ENCODE measurements at regions not wholly inside any gene's neighbourhood (a gene's known extent, or its start where the extent isn't known, plus 50 kb on each side); places are given as distances from the start of the nearest gene placed in this dataset.

DNA sequence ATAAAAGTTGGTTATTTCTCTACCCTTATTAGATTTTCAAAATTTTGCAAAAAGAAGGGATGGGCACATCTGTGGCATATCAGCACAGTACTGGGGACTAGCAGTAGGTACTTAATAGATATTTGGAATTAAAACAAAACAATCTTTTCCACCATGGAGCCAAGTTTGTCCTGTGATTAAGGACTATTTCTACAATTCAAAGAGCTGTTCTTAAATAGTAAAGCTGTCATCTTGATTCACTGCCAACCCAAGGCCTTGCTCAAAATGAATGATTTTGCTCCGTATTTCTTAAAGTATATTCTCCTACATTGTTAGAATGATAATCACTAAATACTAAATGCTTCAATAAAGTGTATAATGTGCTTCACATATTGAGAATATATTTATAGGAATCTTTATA is 169.9 kb downstream of the S1PR1 start:
- ChIA-PET POLR2A (no interaction called here), CTCF (interaction anchor here (0.6 kb wide), 1 partner anchor 578 kb away, joined by 3 read pairs; no protein-coding TSS in a partner anchor)
- DNase-seq (ENCODE audit: low read depth, low spot score) = no peak
- H3K4me3 ChIP-seq (ENCODE audit: low read depth, low read length) = no peak overlapping the region
- TF ChIP-seq, protein P1, sequence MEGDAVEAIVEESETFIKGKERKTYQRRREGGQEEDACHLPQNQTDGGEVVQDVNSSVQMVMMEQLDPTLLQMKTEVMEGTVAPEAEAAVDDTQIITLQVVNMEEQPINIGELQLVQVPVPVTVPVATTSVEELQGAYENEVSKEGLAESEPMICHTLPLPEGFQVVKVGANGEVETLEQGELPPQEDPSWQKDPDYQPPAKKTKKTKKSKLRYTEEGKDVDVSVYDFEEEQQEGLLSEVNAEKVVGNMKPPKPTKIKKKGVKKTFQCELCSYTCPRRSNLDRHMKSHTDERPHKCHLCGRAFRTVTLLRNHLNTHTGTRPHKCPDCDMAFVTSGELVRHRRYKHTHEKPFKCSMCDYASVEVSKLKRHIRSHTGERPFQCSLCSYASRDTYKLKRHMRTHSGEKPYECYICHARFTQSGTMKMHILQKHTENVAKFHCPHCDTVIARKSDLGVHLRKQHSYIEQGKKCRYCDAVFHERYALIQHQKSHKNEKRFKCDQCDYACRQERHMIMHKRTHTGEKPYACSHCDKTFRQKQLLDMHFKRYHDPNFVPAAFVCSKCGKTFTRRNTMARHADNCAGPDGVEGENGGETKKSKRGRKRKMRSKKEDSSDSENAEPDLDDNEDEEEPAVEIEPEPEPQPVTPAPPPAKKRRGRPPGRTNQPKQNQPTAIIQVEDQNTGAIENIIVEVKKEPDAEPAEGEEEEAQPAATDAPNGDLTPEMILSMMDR (IDR thresholded peaks at IDR 0.05; ENCODE audit: insufficient read depth, low read length, missing control alignments) = no peak

DNA sequence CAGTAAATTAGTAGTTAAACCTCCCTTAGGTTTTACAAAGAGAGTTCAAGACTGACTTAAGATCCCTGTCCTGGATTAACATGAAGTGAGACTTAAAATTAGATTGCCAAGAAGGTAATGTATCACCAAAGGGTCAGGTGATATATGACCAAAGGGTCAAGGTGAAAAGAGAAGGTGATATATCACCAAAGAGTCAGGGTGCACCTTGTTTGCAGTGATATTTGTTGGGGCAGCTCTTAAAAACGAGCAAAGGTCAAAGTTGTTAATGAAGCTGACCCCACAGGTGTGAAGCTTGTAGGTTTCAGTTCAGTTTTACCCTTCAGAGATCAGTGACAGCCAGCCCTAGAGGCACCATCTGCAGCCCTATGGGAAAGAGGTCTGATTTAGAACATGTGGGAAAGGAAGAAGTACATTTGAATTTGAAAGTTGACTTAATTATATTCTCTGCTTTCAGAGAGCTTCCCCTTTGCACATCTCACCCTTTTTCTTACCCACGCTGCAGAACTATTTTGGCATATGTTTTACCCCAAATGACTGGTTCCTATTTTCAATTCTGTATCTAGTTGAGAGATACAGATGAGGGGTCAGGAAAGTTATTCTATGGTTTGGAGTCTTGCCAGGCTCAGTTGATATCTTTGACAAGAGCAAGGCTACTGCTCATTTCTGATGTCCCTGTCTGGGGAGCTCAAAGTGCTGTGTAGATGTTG is 170.8 kb downstream of the S1PR1 start:
- ChIA-PET CTCF (no interaction called here), POLR2A (no interaction called here)
- H3K4me3 ChIP-seq (ENCODE audit: low read depth, low read length) = no peak overlapping the region
- no peak for DNase-seq (ENCODE audit: low read depth, low spot score)
- TF ChIP-seq, protein P1 (IDR thresholded peaks at IDR 0.05; ENCODE audit: insufficient read depth, low read length, missing control alignments) = no peak

DNA sequence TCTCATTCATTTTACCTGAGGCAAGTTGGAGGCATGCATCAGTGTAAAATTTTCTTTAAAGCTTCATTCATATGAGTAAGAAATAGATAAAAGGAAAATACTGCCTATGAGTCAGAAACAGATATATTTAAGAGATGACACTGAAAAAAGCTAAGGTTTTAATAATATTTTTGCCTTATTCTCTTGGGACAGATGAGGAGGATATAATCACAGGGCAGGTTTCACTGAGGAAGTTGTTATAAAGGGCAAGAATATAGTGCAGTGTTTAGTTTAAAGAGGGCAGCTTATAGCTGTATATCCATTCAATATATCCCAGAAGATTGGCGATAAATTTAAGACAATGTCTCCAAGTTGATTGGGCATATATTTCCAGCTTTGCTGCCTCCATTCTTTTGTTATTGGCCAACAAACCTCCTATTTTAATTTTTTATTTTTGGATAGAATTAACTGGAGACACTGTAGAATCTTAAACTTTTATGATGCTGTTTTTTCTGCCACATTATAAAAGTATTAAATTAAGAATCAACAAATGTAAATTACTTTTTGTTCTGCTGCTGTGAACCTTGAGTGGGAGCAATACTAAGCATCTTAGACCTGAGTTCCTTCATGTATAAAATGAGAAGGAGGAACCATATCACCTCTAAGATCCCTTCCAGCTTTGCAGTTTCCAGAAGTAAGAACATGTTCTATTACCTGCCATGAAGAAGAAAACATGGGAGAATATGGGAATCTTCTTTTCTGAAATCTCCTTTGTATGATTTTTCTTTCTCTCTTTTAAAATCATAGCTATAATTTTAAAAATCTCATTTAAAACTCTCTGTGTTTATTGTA is 171.6 kb downstream of the S1PR1 start:
- POLR2A ChIA-PET = no interaction called here
- no peak for DNase-seq (ENCODE audit: low read depth, low spot score)
- no peak overlapping the region for H3K4me3 ChIP-seq (ENCODE audit: low read depth, low read length)
- TF ChIP-seq, protein P1 (IDR thresholded peaks at IDR 0.05; ENCODE audit: insufficient read depth, low read length, missing control alignments) = no peak
- CTCF ChIA-PET = no interaction called here

DNA sequence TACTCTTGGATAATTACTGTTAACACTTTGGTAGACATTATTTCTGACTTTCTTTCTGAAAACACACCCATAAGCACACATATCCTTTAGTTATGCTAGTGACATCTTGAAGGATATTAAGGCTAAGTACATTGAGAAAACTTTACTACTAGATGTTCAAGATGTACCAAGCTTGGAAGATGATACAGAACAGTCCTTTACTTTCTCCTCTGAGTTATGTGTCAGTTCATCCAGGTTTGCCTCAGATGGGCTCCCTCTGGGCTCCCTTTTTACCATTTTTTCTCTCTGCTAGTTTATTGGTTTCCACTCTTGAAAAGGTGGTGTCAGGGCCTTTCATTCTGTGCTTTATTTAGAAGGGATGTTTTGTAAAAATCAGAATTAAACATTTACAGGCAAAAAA is 172.3 kb downstream of the S1PR1 start:
- TF ChIP-seq, protein P1 (IDR thresholded peaks at IDR 0.05; ENCODE audit: insufficient read depth, low read length, missing control alignments) = no peak
- no peak for DNase-seq (ENCODE audit: low read depth, low spot score)
- ChIA-PET POLR2A (no interaction called here), CTCF (no interaction called here)
- no peak overlapping the region for H3K4me3 ChIP-seq (ENCODE audit: low read depth, low read length)

DNA sequence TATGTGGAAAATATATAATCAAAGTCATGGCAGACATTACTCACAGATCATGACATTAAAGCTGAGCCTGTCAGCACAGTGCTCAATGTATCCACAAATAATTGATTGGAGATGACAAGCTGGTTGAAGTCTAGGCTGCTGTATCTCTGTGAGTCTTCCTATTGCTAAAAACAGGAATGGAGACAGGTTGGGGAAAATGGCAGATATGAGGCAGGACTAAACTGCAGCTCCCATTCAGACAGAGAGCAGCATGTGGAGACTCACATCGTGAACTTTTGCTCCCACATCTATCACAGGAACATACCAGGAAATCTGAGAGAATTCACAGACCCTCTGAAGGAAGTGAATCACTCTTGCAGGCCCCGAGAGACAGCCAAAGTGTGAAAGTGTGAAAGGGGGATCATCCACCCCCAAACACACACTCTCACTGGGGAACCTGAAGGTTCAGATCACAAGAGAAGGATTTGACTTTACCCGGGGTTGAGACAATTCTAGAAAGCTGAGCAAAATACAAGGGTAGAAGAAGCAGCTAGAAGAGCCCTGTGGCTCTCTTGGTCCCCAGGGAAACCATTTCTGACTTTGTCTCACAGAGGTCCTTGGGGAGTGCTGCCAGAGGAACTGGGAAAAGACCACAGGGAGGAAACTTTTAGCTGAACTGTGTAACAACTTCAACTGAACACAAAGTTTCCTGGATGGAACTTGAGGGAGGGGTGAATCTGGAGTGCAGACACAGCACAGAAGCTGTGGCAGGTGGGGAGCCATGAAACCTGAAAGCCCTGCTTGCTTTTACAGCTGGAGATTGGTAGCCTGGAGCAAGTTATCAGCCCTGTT is 173.4 kb downstream of the S1PR1 start:
- TF ChIP-seq, protein P1 (IDR thresholded peaks at IDR 0.05; ENCODE audit: insufficient read depth, low read length, missing control alignments) = no peak

More for the DNA sequence above, 173.4 kb downstream of the S1PR1 start:
- CTCF ChIA-PET = no interaction called here
- H3K4me3 ChIP-seq (ENCODE audit: low read depth, low read length) = no peak overlapping the region
- POLR2A ChIA-PET = no interaction called here
- DNase-seq (ENCODE audit: low read depth, low spot score) = no peak
